M059J (cell line): ENCODE measurements at regions not wholly inside any gene's neighbourhood (a gene's known extent, or its start where the extent isn't known, plus 50 kb on each side); places are given as distances from the start of the nearest gene placed in this dataset.

Experiments used
- DNase-seq: peaks from one replicate; pipeline ENCODE4 v3.0.0-alpha.2; 2012; ENCODE audit warnings: low read depth

DNA sequence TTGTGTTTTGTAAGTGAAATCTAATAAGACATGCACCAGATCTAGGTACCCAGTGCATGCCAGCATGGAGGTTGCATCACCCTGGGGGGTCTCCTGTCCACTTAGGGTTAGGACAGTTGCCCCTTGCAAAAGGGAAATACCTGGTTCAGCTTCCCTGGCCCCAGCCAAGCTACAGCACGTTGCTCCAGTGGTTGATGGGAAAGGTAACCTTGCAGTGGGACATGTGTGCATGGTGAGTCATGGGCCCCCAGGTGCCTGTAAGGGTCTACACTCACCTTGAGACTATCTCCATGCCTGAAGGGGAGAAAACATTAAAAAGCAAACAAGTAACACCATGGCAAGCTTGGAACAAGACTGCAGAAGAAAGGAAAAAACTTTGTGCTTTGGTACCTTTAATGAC is 143.9 kb downstream of the LSM5 start:
- DNase-seq: no peak

DNA sequence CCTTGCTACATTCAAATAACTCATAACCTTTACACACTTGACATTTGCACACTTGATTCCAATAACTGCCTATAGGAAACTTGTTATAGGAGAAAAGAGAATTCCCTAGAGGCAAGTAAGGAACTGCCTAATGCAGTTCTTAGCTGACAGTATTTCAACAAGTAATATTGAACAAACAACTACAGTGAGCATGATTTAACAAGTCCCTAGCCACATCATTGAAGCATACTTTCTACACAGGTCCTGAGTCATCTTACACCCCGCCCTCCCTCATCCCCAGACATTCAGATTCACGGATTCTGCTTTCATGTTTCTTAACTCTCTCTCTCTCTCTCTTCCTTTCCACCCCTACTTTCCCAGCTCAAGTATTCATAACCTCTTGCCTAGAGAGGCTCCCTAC is 153.5 kb downstream of the LSM5 start:
- peak; percentile 40 for DNase-seq

DNA sequence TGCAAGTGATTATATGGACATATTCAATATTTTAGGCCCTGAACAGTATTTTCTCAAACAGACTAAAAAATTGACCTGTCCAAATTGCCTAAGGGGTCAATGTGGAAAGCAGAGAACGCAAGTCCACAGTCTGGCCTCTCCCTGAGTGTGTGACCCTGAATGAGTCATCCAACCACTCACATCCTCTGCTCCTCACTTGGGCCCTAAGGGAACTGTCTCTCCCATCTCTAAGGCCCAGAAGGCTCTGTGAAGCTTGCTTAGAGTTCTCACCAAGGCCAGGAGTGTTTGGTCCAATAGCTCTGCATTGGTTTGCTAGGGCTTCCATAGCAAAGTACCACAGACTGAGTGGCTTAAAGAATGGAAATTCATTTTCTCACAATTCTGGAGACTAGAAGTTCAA is 155.1 kb downstream of the LSM5 start:
- DNase-seq: peak; percentile 85

DNA sequence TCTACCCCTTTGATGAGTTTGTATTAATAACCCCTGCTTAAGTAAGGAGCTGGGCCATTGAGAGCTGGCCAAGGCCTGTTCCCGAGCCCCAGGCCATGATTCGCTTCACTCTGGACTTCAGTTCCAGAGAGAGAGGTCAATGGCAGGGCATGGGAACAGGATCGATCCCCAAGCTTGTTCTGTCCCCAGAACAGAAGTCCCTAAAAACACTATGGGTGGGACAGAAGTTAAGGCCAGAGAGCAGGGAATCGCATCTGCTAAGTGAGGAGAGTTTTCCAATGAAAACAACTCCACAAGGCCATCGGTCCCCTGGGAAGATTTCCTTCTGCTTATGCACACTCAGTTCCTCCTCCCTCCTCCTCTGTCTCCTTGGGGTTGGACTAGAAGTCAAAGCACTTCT is 159.6 kb downstream of the LSM5 start:
- DNase-seq: no peak

DNA sequence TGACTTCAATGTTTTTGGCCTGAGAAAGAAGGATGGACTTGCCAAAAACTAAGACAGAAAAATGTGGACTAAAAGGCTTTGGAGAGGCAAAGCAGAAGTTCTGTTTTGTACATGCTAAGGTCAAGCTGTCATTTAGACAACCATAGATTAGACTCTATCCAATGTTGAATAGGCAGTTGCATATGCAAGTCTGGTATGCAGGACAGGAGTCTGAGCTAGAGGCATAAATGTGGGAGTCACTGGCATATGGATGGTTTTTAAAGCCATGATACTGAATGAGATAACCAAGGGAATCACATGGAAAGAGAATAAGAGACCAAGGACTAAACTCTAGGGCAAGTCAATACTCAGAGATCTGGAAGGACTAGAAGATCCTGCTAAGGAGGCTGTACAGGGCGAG is 164.1 kb downstream of the LSM5 start:
- no peak for DNase-seq

DNA sequence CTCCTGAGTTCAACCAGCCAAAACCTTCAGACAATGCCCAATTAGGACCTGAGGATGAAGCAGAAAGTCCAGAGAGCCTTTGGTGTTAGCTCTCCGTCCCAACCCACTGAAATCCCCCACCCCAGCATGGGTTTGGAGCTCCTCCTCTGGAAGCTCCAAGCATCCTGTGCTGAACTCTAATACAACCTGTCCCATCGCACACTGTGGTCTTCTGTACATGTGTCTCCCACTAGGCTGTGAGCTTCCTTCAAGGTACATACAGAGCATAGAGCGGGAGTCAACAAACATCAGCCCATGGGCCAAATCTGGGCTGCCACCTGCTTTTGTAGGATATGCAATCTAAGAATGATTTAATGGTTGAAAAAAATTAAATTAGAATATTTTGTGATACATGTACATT is 166.5 kb downstream of the LSM5 start:
- no peak for DNase-seq

DNA sequence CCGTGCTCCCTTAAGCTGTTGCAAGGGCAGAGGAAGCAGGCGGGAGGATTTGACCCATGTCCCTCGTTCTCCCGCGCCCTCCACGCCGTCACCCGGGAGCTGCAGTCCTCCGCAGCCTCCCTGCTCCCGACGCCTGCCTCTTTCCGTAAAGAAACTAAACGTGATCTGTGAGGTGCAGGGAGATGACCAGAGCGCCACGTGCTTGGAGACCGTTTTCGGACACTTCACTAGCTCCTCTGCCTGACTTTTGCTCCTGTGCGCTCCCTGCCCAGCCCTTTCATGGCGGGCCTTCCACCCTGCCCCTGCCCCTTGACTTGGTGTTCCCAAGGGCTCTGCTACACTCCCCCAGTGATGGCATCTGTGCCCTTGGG is 171.2 kb downstream of the LSM5 start:
- no peak for DNase-seq

DNA sequence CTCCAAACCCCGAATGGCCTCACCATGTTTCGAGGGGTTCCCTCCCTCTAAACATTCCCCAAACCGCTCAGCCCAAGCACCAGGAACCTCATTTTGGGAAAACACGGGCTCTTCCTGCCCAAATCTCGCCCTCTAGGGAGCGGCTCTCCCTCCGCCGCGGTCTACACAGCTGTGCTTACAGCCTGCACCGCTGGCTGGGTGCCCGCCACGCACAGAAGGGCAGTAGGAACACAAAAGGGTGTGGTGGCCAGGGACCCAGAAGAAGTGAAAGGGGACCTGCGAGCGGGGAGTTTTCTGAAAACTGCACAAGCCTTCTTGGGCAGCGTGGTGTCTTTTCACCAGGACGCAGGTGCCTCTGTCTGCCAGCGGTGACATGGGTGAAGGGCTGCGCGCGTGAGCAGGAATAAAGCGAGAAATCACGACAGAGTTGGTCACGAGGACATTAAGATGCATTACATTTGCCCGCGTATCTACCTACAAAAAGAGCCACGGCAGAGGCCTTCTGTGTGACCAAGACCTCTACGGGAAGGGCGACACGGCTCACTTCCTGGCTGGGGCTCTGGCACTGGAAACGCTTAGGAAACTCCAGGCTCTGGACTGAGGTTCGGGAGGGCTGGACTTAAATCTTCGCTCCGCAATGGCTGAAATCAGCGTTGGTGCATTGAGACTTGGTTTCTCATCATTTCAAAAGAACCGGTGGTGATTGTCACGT is 171.7 kb downstream of the LSM5 start:
- peak; percentile 17 for DNase-seq

DNA sequence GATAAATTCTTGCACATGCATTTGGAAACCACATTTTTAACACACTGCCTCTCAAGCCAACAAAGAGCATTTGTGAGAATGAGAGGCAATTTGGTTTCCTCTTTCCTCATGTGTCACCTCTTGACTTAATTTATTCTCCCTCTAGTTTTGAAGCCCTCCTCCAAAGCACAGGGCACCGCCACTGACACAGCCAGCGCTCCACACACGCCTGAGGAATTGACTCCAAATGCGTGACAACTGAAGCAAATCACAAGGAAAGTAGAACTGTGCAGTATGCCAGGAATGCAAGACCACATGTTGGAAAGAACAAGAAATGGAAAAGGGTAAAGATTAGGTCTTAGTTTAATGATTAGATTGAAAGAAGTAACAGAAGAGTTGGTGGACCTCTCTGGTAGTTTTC is 173.3 kb downstream of the LSM5 start:
- DNase-seq: peak; percentile 9

DNA sequence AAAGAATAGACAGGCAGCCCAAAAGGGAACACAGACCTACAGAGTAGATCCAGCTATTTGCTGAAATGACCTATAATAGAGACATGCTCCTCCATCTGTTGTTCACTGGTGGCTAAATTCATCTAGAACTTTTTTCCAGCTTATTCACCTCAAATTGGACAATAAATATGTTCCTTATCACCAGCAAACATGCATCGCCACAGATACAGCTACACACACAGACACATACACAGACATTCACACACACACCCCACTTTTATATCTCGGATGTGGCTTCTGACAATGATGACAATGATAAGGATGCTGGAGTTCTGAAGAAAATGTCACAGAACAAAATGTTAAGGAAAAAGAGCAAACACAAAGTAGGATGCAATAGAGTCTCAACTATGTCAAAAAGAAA is 175.4 kb downstream of the LSM5 start:
- no peak for DNase-seq

DNA sequence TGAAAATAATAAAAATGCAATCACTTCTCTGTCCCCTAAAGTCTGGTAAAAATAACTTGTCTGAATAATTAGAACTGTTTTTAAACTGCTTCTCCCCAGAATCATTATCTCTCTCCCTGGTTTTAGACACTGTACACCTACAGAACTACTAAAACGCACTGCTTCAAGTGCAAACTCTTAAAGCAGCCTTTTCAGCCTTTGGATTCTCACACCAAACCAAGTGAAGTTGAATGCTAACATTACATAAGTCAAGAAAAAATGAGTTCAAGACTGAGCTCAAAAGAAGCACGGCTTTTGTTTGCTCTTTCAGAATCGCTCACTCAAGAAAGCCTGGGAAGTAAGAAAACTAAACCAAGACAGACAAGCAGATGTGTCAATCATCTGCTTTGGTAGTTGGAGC is 188.8 kb downstream of the LSM5 start:
- no peak for DNase-seq

DNA sequence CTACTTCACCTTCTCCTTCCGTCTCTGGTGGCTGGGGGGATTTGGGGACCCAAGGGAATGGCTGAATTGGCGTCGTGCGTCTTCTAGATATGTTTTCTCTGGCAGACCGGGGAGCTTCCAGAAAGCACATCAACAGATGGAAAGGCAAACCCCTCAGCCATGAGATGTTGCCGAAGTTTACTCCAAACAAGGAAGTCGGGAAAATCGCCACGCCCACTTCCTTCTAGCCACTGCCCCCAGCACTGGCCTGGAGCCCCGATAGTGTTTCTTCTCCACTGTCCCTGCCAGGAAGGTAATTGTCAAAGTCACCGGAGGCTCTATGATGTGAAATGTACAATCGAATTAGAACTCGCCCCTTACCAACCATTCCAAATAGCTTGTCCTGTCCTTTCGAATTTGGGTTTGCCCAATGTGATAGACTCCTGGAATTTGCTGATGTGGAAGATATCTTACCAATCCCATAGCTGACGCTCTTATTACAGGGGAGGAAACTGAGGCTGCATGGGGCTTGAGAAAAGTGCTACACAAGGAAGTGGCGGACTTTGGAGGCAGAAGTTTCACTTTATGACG is 191.0 kb downstream of the LSM5 start:
- peak; percentile 12 for DNase-seq

DNA sequence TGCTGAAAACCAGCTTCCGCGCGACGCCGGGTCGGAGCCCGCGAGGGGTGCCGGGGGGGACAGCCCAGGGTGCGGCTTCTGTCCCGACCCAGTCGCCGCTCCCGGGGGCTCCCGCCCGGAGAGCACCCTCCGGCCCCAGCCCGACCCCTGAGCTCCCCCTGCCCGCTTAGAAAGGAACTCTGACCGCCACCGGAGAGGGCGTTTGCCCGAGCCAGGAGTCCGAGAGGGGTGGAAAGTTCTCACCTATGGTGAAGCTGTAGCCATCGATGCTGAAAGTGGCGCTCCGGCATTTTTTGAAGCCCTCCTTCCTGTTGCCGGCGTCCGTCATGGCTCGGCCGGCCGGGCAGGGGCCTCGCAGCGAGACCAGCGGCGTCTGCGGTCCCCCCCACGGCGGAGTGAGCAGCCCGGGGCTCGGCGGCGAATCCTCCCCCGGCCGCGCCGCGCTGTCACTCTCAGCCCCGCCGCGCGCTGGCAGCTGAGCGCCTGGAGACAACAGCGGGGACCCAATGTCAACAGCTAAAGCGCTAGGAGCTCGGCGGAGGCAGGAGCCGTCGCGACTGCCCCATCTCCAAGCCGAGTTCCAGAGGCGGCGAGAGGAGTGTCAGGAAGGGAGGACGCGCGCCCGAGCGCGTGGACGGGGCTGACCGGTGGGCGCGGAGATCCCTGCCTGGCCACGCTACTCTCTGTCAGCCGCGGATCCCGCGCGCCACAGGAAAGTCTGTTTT is 191.6 kb downstream of the LSM5 start:
- no peak for DNase-seq

DNA sequence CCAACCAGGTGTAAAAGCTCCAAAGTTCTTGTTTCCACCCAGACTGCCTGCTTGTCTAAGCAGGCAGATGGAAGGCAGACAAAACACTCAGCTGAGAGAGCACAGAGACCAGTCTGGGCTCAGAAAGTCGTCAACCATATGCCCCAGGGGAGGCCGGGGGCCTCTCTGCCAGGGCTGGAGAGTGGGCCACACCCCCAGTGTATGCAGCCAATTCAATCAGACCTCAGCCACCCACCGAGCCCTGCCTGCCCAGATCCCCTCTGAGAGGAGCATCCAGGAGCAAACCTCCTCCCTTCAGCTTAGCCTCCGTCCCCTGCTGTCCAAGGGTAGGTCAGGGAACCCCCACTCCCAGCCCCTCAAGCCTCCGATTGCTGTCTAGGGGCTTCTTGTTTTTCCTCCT is 196.3 kb downstream of the LSM5 start:
- no peak for DNase-seq

DNA sequence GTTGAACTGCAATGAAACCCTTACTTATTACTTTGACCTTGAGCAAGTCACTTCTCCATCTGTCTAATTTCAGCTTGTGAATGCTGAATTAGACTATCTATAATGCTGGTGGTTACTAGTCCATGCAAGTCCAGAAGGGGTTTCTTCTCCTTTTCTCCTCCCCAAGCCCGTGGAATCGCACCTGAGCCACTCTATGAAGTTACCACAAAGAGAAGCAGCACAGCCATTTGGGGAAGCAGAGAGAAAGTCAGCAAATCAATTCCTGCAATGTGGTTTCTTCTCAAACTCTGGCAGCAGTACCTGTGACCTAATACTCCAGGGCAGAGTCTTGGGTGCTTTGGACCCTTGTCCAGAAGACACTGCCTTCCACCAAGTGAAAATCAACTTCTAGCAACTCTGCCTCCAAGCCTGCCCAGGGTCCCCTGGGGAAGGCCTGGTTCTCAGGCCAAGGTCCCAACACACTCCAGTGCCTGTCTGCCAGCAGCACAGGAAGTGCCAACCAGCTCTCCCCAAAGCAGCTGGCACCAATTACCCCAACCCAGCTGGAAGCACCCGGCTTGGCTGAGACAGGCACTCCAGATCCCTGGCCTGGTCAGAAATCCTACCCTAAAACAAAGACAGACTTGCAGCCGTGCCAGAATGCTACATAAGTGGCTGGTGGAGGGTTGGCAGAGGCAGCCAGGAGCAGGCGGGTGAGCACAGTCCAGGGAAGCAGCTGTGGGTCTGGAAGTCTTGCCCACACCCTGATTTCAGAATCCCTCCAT is 200.3 kb downstream of the LSM5 start:
- no peak for DNase-seq

DNA sequence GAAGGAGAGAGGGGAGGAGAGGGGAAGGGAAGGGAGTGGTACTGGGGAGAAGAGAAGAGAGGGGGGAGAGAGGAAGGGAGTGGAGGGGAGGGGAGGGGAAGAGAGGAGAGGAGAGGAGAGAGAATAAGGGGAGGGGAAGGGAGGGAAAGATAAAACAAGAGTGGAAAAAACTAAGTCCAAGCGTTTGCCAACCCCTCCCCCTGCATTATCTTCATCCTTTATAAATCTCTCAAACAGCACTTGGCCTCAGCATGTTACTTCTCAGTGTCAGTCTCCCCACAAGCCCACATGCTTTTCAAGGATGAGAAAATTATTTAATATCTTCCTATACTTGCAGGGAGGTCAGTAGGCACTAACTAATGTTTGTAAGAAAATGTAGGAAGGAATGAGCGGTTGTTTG is 204.5 kb downstream of the LSM5 start:
- DNase-seq: no peak

DNA sequence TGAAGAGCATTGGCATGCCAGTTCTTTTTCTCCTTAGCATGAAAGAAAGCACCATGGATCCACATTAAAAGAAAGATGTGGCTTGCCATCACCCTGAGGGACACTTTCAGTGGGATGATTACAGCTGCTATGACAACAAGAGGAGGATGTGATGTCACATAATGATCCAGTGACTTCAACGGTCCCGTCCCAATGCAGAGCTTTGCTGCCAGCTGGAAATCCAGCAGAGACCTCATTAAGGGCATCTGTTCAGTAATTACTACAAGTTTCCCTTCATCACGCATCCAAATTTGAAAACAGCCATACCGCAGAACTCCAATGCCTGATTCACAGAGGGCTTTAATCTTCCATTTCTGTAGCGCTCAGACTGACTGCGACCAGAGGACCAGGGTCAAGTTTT is 206.6 kb downstream of the LSM5 start:
- DNase-seq: no peak

DNA sequence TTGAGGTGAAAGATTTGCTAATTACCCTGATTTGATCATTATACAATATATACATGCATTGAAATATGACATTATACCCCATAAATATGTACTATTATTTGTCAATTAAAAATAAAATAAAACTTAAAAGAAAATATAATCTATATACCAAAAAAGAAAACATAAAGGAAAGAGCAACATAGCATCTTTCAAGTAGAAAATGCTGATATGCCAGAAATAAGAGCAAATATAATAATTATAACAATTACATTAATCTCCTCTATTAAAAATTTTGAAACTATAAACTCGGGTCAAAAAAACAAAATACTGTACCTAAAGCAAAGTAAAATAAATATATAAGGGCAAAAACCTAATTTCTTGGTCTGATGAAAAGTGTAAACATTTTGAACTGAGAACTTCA is 209.3 kb upstream of the PDE1C start:
- DNase-seq: no peak

DNA sequence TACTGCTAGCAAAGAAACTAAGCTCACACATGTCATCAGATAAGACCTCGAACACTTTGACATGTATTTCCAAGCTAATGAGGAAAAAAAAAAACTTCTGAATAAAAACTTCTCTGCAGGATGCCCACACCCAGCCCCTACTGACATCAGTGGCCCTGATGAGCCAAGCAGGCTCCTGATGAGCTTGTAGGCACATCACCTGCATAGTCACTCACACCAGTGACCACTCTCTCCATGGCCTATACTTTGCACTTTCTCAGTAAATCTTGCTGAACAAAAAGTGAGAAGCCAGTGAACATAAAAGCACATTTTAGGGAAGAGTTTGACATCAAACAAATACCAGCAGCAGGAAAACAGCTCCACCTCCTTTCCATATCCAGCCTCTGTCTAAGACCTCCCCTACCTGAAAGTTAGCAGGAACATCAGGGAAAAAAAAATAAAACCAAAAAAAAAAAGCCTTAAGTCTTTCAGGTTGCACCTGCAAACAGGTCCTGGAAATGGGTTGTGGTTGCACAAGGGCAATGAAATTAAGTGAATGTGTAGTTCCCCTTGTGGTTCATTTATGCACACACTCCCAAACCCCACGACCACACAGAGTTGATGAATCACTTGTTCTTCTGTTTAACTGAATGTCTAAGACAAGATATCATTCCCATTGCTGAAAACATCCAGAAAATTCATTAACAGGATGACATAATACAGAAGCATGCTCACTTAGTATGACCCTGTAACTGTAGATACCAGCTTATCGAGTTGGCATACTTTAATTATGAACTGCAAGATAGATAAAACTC is 205.2 kb upstream of the PDE1C start:
- DNase-seq: peak; percentile 25

DNA sequence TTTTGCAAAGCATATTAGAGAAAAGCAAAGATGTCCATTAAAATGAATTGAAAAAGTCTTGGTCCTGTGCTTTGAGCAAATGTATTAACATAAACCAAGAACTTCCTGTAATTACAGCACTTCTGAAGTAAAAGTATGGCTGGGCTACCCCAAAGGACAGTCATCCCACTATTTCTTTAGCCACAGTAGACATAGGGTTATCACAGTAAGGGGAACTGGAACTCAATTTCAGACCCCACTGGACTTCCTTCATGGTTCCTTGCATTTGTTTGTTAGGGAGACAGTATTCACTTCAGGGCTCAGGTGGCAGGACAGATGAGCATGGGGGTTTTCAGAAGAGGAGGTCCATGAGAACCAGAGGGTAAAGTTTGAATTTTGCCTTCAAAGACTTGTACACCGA is 203.1 kb upstream of the PDE1C start:
- no peak for DNase-seq

DNA sequence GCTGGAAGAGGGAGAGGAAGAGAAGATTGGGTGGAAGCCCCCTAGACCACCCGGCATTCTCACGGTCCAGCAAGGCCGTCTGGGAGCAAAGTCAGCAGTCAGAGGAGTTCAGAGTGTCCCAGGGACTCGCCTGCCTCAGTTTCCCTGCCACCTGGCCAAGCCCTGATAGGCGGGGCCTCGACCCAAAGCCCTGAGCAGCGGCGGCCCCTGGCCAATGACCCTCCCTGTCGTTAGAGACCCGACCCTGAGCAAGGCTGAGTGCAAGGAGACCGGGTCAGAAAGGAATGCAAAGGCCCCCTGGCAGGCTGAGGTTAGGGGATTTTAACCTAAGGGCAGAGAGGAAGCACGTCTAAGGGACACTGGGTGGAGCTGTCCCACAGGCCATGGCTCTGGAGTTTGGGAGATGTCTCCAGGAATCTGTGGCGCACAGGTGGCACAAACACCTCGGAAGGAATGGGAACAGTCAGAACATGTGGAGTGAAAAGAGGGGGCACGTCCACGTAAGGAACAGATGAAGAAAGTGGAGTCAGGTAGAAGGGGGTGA is 196.8 kb upstream of the PDE1C start:
- DNase-seq: peak; percentile 3
